Tibial nerve (tissue), 4 donors: ENCODE measurements at regions not wholly inside any gene's neighbourhood (a gene's known extent, or its start where the extent isn't known, plus 50 kb on each side); places are given as distances from the start of the nearest gene placed in this dataset.

Experiments
- CTCF ChIP-seq, 5 experiments: fragments of 200-600 bp in 3 of 5; fragments of 450-650 bp in 2 of 5; sonication (generic) in 3 of 5; IDR thresholded peaks; one replicate each; pipeline ENCODE4 v1.5.1; 2016 to 2019; ENCODE audit warnings: antibody characterized with exemption in 5 of 5, mild to moderate bottlenecking in 3 of 5, moderate library complexity in 2 of 5
- EP300 ChIP-seq, 2 donors: sonication (generic); formaldehyde crosslinking; IDR thresholded peaks; one replicate each; pipeline ENCODE4 v1.6.1; 2017; ENCODE audit warnings: antibody characterized with exemption in 2 of 2, mild to moderate bottlenecking in 1 of 2
- POLR2A ChIP-seq, 2 donors: fragments of 450-650 bp; IDR thresholded peaks; one replicate each; pipeline ENCODE4 v1.6.1; 2017; ENCODE audit warnings: antibody characterized with exemption in 2 of 2, mild to moderate bottlenecking in 2 of 2, moderate library complexity in 2 of 2

- TF ChIP-seq CTCF (IDR thresholded peaks at IDR 0.05) (no peak), EP300 (IDR thresholded peaks at IDR 0.05) (no peak), POLR2A (IDR thresholded peaks at IDR 0.05) (no peak)
Measured at GRCh38 chr6:56347526-56347925, 100.1 kb upstream of the COL21A1 start.
